ENCODE measurements at regions not wholly inside any gene's neighbourhood (a gene's known extent, or its start where the extent isn't known, plus 50 kb on each side); places are given as distances from the start of the nearest gene placed in this dataset.
A peak's percentile ranks its signal among the peaks of the same experiment; 100 is the strongest.

DNA sequence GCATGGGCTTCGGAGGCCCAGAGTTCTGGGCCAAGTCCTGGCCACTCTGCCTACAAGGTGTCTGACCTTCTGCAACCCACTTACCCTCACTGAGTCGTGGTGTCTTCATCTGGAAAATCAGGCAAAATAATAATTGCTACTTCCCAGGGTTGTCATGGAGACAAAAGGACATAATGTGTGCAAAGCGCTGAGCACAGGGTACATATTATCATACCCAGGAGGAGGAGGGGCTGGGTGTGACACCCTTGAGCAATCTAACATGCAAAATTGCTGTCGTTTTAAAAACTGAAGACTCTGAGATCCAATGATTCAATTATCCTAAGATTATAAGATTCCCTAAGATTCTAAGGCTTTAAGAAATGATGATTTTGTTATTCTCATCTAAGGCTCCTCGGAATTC, 459.5 kb downstream of the PTPRU start:
- DNase-seq = no peak
- Histone ChIP-seq H3K4me3 (ENCODE audit: low read depth, low read length) (no peak overlapping the region), H3K4me1 (peaks cover 3% of the 10 kb centered on the region; the same call in 1 of the 2 replicates), H3K36me3 (no peaks in the 10 kb centered on the region), H3K9me3 (no peaks in the 10 kb centered on the region), H3K27me3 (no peaks in the 10 kb centered on the region)
- TF ChIP-seq CTCF (IDR thresholded peaks at IDR 0.05; ENCODE audit: low read depth, low read length) = no peak

DNA sequence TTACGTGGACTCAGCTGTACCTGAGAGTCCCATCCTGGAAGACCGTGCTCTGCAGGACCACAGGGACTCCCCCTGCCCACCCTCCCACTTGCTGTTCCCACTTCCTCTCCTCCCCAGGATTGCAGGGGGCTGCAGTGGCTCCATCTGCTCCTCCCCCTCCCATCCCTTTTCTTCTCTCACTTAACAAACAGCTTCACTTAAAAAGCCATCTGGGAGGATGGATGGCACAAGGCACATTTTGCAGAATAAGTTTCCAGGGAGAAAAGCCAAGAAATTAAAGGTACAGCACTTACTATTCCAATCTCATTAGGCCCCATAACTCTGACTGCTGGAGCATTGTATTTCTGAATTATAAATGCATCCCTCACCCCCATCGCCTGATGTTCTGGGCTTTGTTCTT, 458.7 kb downstream of the PTPRU start:
- no peaks in the 10 kb centered on the region for H3K36me3 ChIP-seq
- DNase-seq = no peak
- H3K4me3 ChIP-seq (ENCODE audit: low read depth, low read length) = no peak overlapping the region
- no peaks in the 10 kb centered on the region for H3K9me3 ChIP-seq
- H3K4me1 ChIP-seq = peaks cover 5% of the 10 kb centered on the region; the same call in 1 of the 2 replicates
- H3K27me3 ChIP-seq = no peaks in the 10 kb centered on the region
- no peak for TF ChIP-seq CTCF (IDR thresholded peaks at IDR 0.05; ENCODE audit: low read depth, low read length)

DNA sequence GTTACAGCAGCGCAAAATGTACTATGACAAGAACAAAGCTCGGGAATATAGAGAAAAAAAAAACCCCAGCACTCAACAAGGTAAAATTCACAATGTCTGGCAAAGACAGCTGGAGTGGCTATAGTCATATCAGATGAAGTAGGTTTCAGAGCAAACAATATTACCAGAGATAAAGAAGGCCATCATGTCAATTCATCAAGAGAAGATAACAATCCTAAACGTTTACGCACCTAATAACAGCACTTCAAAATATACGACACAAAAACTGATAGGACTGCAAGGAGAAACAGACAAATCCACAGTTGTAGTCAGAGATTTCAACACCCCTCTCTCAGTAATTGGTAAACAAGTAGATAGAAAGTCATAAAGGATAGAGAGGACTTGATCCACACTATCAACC, 455.2 kb downstream of the PTPRU start:
- H3K4me1 ChIP-seq = peaks cover 16% of the 10 kb centered on the region
- no peak for DNase-seq
- H3K27me3 ChIP-seq = no peaks in the 10 kb centered on the region
- H3K36me3 ChIP-seq = no peaks in the 10 kb centered on the region
- no peaks in the 10 kb centered on the region for H3K9me3 ChIP-seq
- no peak for TF ChIP-seq CTCF (IDR thresholded peaks at IDR 0.05; ENCODE audit: low read depth, low read length)
- H3K4me3 ChIP-seq (ENCODE audit: low read depth, low read length) = no peak overlapping the region

DNA sequence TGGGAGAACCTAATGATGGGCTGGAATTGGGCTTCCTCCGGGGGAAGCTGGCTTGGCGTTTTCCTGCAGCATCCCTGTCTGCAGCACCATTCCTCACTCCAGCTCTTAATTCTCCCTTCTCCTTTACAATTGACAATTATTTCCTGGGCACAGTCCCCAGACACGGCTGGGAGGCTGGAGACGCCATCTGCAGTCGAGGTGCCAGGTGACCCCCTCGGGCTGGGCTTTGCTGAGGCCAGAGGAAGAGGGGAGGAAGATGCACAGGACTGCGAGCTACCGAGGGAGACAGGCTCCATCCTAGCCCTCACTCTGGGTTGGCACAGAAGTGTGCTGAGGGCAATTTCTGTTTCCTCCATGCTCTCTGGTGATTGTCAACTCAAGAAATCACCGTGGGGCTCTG, 453.8 kb downstream of the PTPRU start:
- H3K4me1 ChIP-seq = peaks cover 18% of the 10 kb centered on the region
- no peaks in the 10 kb centered on the region for H3K9me3 ChIP-seq
- no peak for TF ChIP-seq CTCF (IDR thresholded peaks at IDR 0.05; ENCODE audit: low read depth, low read length)
- no peak overlapping the region for H3K4me3 ChIP-seq (ENCODE audit: low read depth, low read length)
- no peaks in the 10 kb centered on the region for H3K36me3 ChIP-seq
- no peak for DNase-seq
- no peaks in the 10 kb centered on the region for H3K27me3 ChIP-seq

DNA sequence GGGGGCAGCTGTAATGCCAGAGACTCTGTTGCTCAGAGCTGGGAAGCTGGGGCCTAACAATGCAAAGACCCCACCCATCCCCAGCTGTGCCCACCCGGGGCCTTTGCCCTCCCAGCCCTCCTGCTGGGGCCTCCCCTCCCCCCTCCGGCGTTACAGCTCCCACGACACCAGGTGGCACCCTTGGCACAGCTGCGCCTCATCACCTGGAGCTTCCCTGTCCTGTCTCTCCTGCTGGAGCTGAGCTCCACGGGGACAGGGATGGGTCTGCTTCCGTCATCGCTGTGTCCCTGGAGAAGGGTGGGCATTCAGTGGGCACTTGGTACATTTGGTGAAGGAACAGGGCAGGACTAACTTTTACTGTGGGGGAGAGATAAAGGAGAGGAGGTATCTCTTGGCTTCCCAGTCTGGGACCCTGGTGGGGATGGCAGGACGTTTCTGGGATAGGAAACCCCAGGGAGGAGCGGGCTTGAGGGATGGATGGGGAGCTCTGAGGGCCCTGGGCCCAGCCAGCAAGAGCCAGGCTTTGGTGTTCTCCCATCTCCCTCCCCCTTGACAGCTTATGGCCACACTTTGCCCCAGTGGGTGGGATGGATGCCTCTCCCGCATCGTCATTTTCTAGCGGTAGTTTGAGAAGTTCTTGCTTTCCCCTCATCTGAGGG, 453.2 kb downstream of the PTPRU start:
- H3K9me3 ChIP-seq = no peaks in the 10 kb centered on the region
- H3K36me3 ChIP-seq = no peaks in the 10 kb centered on the region
- no peaks in the 10 kb centered on the region for H3K27me3 ChIP-seq
- no peak overlapping the region for H3K4me3 ChIP-seq (ENCODE audit: low read depth, low read length)
- TF ChIP-seq CTCF (IDR thresholded peaks at IDR 0.05; ENCODE audit: low read depth, low read length) = peak; percentile 17; the same call in 1 of the 2 replicates
- H3K4me1 ChIP-seq = peaks cover 18% of the 10 kb centered on the region
- DNase-seq = peak; percentile 23

DNA sequence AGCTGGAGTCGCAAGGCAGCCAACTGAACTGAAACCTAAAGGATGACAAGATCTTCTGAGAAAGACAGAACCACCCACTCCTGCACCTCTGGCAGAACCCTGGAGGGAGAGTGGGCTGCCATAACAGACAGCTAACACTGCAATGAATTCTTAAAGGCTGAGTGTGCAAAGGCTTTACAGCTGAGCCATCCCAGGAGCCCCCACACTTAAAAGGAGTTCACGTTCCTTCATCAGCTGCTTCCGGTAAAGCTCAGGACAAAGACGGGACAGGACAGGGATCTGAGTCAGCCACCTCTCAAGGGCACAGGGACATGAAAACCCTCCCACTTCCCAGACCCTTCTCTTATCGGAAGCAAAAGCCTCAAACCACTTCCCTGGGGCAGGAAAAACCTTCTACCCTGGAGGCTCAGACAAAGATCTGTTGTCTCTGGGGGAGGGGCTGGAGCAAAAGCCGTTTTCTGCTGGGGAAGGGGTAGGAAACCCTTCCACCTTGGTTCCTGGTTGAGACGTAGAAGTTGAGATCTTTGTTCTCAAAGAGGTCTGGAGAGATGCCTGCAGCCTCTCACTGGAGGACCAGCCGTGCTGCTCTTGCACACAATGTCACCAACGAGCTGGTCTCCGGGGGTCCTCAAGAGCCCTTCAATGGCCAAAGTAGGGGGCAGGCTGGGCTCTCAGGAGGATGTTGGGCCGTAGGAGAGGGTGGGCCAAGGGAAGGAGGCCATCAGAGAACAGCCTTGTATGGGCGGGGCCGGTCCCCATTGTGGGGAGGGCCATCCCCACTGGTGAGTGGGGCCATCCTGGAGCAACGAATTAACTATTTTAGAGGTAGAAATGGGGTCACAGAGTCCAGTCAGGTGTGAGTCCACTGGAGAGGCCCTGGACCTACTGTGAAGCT, 452.4 kb downstream of the PTPRU start:
- Histone ChIP-seq H3K36me3 (no peaks in the 10 kb centered on the region), H3K4me3 (ENCODE audit: low read depth, low read length) (no peak overlapping the region), H3K4me1 (peaks cover 18% of the 10 kb centered on the region), H3K27me3 (no peaks in the 10 kb centered on the region), H3K9me3 (no peaks in the 10 kb centered on the region)
- DNase-seq = no peak
- TF ChIP-seq CTCF (IDR thresholded peaks at IDR 0.05; ENCODE audit: low read depth, low read length) = no peak
